Activated naive CD8-positive, alpha-beta T cell (primary cell): ENCODE measurements at regions not wholly inside any gene's neighbourhood (a gene's known extent, or its start where the extent isn't known, plus 50 kb on each side); places are given as distances from the start of the nearest gene placed in this dataset.

Experiments
- H3K27ac Mint-ChIP-seq: one replicate; pipeline ENCODE4 v1.8.0; 2021; ENCODE audit warnings: mixed read lengths
- H3K27me3 Mint-ChIP-seq: one replicate; pipeline ENCODE4 v1.8.0; 2021; ENCODE audit warnings: mixed read lengths
- H3K36me3 Mint-ChIP-seq: one replicate; pipeline ENCODE4 v1.8.0; 2021; ENCODE audit warnings: mixed read lengths
- H3K4me1 Mint-ChIP-seq: one replicate; pipeline ENCODE4 v1.8.0; 2021; ENCODE audit warnings: low read depth, mixed read lengths
- H3K4me3 Mint-ChIP-seq: one replicate; pipeline ENCODE4 v1.8.0; 2021; ENCODE audit warnings: mild to moderate bottlenecking, mixed read lengths
- H3K9me3 Mint-ChIP-seq: one replicate; pipeline ENCODE4 v1.8.0; 2021; ENCODE audit warnings: low read depth, mixed read lengths

- Mint-ChIP-seq H3K4me1 (no peaks in the 10 kb centered on the region), H3K9me3 (peaks cover 13% of the 10 kb centered on the region), H3K27me3 (no peaks in the 10 kb centered on the region), H3K36me3 (no peaks in the 10 kb centered on the region), H3K4me3 (no peak overlapping the region), H3K27ac (no peak overlapping the region)
Observed at GRCh38 chr15:93816815-93817214, 414.5 kb upstream of the MCTP2 start.

GRCh38 chr15:93811305-93811704 is 420.1 kb upstream of the MCTP2 start:
- Mint-ChIP-seq H3K27ac (no peak overlapping the region), H3K9me3 (peaks cover 6% of the 10 kb centered on the region), H3K36me3 (no peaks in the 10 kb centered on the region), H3K27me3 (no peaks in the 10 kb centered on the region), H3K4me1 (no peaks in the 10 kb centered on the region), H3K4me3 (no peak overlapping the region)

GRCh38 chr15:93809516-93809915 is 421.8 kb upstream of the MCTP2 start:
- Mint-ChIP-seq H3K4me3 (no peak overlapping the region), H3K27me3 (no peaks in the 10 kb centered on the region), H3K4me1 (no peaks in the 10 kb centered on the region), H3K9me3 (peaks cover 6% of the 10 kb centered on the region), H3K36me3 (no peaks in the 10 kb centered on the region), H3K27ac (no peak overlapping the region)

GRCh38 chr15:93803421-93804152 is 427.8 kb upstream of the MCTP2 start:
- Mint-ChIP-seq H3K4me1 (no peaks in the 10 kb centered on the region), H3K36me3 (no peaks in the 10 kb centered on the region), H3K27me3 (no peaks in the 10 kb centered on the region), H3K4me3 (no peak overlapping the region), H3K9me3 (no peaks in the 10 kb centered on the region), H3K27ac (no peak overlapping the region)

GRCh38 chr15:93801206-93801605 is 430.2 kb upstream of the MCTP2 start:
- Mint-ChIP-seq H3K27me3 (no peaks in the 10 kb centered on the region), H3K9me3 (no peaks in the 10 kb centered on the region), H3K4me1 (no peaks in the 10 kb centered on the region)

GRCh38 chr15:93800805-93801204 is 430.6 kb upstream of the MCTP2 start:
- no peak overlapping the region for H3K4me3 Mint-ChIP-seq
- no peaks in the 10 kb centered on the region for H3K36me3 Mint-ChIP-seq
- H3K27ac Mint-ChIP-seq, result no peak overlapping the region
- no peaks in the 10 kb centered on the region for H3K9me3 Mint-ChIP-seq
- no peaks in the 10 kb centered on the region for H3K4me1 Mint-ChIP-seq
- no peaks in the 10 kb centered on the region for H3K27me3 Mint-ChIP-seq

More at GRCh38 chr15:93801206-93801605, 430.2 kb upstream of the MCTP2 start:
- H3K4me3 Mint-ChIP-seq, result no peak overlapping the region
- no peaks in the 10 kb centered on the region for H3K36me3 Mint-ChIP-seq
- no peak overlapping the region for H3K27ac Mint-ChIP-seq

- no peaks in the 10 kb centered on the region for H3K4me1 Mint-ChIP-seq
- no peak overlapping the region for H3K27ac Mint-ChIP-seq
- H3K36me3 Mint-ChIP-seq, result no peaks in the 10 kb centered on the region
- H3K4me3 Mint-ChIP-seq, result no peak overlapping the region
- peaks cover 3% of the 10 kb centered on the region for H3K9me3 Mint-ChIP-seq
- peaks cover 1% of the 10 kb centered on the region for H3K27me3 Mint-ChIP-seq
Observed at GRCh38 chr15:93789441-93789840, 441.9 kb upstream of the MCTP2 start.

- no peaks in the 10 kb centered on the region for H3K4me1 Mint-ChIP-seq
- no peaks in the 10 kb centered on the region for H3K27me3 Mint-ChIP-seq
- no peak overlapping the region for H3K27ac Mint-ChIP-seq
- no peaks in the 10 kb centered on the region for H3K36me3 Mint-ChIP-seq
- H3K4me3 Mint-ChIP-seq, result no peak overlapping the region
- peaks cover 3% of the 10 kb centered on the region for H3K9me3 Mint-ChIP-seq
Observed at GRCh38 chr15:93780073-93780472, 451.3 kb upstream of the MCTP2 start.

- no peak overlapping the region for H3K4me3 Mint-ChIP-seq
- H3K9me3 Mint-ChIP-seq, result peaks cover 3% of the 10 kb centered on the region
Observed at GRCh38 chr15:93779341-93779740, 452.0 kb upstream of the MCTP2 start.

GRCh38 chr15:93771196-93772030 is 459.9 kb upstream of the MCTP2 start:
- Mint-ChIP-seq H3K27ac (no peak overlapping the region), H3K4me3 (no peak overlapping the region), H3K4me1 (no peaks in the 10 kb centered on the region), H3K9me3 (peaks cover 5% of the 10 kb centered on the region), H3K27me3 (peaks cover 3% of the 10 kb centered on the region), H3K36me3 (no peaks in the 10 kb centered on the region)

More at GRCh38 chr15:93779341-93779740, 452.0 kb upstream of the MCTP2 start:
- Mint-ChIP-seq H3K27ac (no peak overlapping the region), H3K36me3 (no peaks in the 10 kb centered on the region), H3K4me1 (no peaks in the 10 kb centered on the region), H3K27me3 (no peaks in the 10 kb centered on the region)

- no peak overlapping the region for H3K4me3 Mint-ChIP-seq
- no peaks in the 10 kb centered on the region for H3K36me3 Mint-ChIP-seq
- H3K9me3 Mint-ChIP-seq, result peaks cover 5% of the 10 kb centered on the region
- H3K27me3 Mint-ChIP-seq, result peaks cover 3% of the 10 kb centered on the region
- H3K4me1 Mint-ChIP-seq, result no peaks in the 10 kb centered on the region
- H3K27ac Mint-ChIP-seq, result no peak overlapping the region
Observed at GRCh38 chr15:93770788-93771187, 460.6 kb upstream of the MCTP2 start.

- Mint-ChIP-seq H3K9me3 (peaks cover 5% of the 10 kb centered on the region), H3K4me3 (no peak overlapping the region), H3K27me3 (peaks cover 3% of the 10 kb centered on the region)
Observed at GRCh38 chr15:93762036-93762435, 469.3 kb upstream of the MCTP2 start.

GRCh38 chr15:93759629-93760028 is 471.7 kb upstream of the MCTP2 start:
- Mint-ChIP-seq H3K36me3 (no peaks in the 10 kb centered on the region), H3K27me3 (peaks cover 2% of the 10 kb centered on the region), H3K4me1 (no peaks in the 10 kb centered on the region), H3K9me3 (peaks cover 5% of the 10 kb centered on the region), H3K4me3 (no peak overlapping the region), H3K27ac (no peak overlapping the region)

More at GRCh38 chr15:93762036-93762435, 469.3 kb upstream of the MCTP2 start:
- no peaks in the 10 kb centered on the region for H3K36me3 Mint-ChIP-seq
- no peak overlapping the region for H3K27ac Mint-ChIP-seq
- H3K4me1 Mint-ChIP-seq, result no peaks in the 10 kb centered on the region

- Mint-ChIP-seq H3K4me3 (no peak overlapping the region), H3K9me3 (peaks cover 5% of the 10 kb centered on the region), H3K27me3 (peaks cover 2% of the 10 kb centered on the region), H3K36me3 (no peaks in the 10 kb centered on the region), H3K27ac (no peak overlapping the region), H3K4me1 (no peaks in the 10 kb centered on the region)
Observed at GRCh38 chr15:93758824-93759223, 472.5 kb upstream of the MCTP2 start.

- H3K9me3 Mint-ChIP-seq, result peaks cover 29% of the 10 kb centered on the region
- no peaks in the 10 kb centered on the region for H3K36me3 Mint-ChIP-seq
- no peak overlapping the region for H3K27ac Mint-ChIP-seq
- peaks cover 3% of the 10 kb centered on the region for H3K27me3 Mint-ChIP-seq
- no peak overlapping the region for H3K4me3 Mint-ChIP-seq
- no peaks in the 10 kb centered on the region for H3K4me1 Mint-ChIP-seq
Observed at GRCh38 chr15:93748710-93749109, 482.7 kb upstream of the MCTP2 start.
